ENCODE measurements at regions not wholly inside any gene's neighbourhood (a gene's known extent, or its start where the extent isn't known, plus 50 kb on each side); places are given as distances from the start of the nearest gene placed in this dataset.
"Not testable (repeated sequence)": the region's sequence is repeated elsewhere in the genome, so short reads cannot be mapped to it uniquely, and the experiment has no call there.

DNA sequence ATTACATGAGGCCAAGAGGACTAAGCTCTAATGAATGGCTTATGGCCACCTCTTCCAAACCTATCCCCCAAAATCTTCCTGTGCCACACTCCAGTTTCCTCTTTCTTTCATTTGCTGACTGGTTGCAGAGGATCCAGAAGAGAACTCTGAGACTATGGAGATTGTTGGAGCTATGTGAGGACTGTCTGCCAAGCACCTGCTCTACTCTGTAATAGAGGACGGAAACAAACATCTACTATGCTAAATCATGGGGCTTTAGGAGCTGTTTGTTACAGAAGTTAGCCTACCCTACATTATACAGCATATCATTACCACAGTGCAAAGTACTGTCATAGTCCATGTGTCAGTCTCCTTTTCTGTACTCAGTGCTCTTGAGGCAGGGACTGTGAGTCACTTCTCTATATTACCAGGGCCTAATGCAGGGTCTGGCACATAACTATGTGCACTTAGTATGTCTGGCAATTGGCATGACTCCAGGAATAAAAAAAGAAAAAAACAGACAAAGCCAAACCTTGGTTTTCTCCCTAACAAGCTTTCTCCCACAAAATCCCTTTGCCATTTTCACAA, 95.1 kb downstream of the RPAP3 start:
- no peak for DNase-seq

DNA sequence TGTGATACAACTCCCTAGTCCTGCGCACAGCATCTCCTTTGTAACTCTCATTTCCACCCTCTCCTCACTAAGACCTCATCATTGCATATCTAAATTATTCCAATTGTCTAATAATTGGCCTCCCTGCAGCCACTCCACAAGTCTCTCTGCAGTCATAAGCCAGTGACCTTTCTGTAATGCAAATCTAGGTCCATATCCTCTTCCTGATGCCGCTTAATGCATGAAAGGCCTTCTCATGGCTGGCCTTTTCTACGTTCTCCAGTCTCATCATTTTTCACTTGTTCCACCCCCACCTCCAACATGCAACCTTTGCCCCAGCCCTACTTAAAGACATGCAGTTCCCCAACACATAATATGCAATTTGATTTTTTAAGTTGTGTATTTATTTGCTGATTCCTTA, 96.0 kb downstream of the RPAP3 start:
- DNase-seq, result no peak

DNA sequence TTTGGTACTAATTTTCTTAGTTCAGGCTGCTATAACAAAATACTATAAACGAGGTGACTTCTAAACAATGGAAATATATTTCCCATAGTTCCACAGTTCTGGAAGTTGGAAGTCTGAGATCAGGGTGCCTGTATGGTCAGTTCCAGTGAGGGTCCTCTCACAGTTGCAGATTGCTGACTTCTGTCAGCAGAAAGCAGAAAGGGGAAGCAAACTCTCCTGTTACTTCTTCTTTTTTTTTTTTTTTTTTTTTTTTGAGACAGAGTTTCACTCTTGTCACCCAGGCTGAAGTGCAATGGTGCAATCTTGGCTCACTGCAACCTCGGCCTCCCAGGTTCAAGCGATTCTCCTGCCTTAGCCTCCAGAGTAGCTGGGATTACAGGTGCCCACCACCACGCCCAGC, 97.2 kb downstream of the RPAP3 start:
- not testable (repeated sequence) for DNase-seq

DNA sequence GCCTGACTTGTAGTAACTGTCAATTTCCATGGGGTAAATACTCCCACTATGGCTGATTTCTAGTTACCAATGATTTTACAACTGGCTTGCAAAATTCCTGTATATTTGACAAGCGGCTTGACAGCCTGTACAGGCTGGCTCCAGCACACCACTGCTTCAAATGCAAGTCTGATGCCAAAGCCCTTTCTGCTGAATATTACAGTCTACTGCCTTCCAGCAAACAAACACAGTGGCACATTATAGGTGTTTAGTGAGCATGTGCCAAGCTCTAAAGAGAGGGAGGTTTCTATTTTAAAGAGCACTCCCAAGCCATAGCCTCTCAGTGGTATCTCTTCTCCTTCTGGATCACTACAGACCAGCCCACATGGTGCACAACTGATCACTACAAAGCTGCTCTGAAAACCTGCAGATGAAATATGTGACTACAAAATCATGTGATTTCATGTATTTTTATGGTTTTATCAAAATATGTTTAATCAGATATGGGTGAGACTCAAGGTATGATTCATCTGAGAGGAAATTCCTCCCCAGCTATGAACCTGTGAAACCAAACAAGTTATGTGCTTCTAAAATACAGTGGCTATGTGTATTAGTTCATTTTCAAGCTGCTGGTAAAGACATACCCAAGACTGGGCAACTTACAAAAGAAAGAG, 101.5 kb downstream of the RPAP3 start:
- DNase-seq, result no peak

DNA sequence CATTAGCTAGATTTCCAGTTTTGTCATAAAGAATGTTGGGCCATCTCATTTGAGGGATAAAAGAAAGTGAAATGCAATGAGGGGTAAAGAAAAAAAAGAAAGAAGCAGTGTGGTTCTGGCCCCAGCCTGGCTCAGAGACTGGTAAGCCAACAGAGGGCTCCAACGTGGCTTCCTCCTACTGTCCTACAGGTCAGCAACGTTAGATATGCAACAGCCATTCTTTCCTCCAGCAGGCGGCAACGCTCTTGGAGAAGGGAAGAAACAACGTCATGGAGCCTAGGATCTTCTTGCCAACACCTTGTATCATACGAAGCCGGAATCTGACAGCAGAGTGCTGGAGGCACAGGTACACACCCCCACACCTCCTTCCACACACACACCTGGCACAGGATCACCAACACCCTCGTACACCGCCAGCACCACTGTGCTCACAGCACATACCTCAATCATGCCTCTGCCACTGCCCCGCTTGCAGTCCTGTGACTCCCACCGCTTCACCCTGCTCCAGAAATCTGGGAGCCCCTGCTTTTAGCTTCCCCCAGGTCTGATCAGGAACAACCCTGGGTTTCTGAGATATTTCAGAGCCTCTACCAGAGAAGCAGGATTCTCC, 102.8 kb downstream of the RPAP3 start:
- no peak for DNase-seq

DNA sequence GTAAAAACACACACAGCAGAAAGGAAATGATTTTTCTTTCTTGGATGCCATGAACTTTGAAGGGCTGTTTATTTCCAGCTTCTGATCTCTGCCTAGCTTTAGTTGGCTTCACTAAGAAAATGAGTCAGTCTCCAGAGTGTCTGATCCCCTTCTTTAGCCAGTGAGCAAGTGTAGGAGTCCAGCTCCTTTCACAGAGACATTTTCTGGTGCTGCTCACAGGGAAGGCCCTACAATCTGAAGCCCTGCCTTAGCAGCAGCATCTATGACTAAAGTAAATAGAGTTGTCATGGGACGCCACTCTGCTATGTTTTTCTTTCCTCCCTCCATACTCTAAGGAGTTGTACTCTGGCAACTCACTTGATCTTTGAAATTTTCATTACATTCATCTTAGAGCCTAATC, 103.5 kb downstream of the RPAP3 start:
- no peak for DNase-seq

DNA sequence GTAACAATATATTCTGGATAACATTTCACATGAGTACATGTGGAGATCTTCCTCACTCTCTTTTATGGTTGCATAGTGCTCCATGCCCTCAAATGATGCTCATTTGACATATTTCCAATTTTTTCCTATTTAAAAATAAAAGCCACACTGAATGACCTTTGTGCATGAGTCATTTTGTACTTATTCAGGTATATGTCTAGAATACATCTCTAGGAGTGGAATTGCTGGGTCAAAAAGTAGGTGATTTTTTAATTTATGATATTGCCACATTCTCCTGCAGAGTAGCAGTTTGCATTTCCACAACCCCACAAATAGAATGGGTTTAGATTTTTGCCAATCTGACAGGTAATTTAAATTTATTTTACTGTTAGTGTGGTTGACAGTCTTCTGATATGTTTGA, 104.8 kb downstream of the RPAP3 start:
- DNase-seq, result no peak

DNA sequence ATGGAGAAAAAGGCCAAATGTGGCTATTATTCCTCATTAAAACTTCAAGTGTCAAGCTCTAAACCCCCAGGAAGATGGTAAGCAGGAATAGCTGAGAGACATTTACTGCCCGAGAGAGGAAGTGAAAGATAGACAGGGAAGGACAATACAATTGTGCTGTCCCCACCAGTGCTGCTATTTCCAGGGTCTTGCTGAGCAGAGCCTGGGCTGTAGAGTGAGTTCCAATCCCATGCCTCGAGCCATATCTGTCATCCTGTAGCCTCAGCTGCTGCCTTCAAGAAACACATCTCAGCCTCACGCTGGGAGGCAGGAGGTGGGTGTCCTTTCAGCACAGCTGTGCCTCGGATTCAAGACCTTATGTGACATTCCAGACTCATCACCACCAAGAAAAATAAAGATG, 114.0 kb downstream of the RPAP3 start:
- DNase-seq, result no peak

DNA sequence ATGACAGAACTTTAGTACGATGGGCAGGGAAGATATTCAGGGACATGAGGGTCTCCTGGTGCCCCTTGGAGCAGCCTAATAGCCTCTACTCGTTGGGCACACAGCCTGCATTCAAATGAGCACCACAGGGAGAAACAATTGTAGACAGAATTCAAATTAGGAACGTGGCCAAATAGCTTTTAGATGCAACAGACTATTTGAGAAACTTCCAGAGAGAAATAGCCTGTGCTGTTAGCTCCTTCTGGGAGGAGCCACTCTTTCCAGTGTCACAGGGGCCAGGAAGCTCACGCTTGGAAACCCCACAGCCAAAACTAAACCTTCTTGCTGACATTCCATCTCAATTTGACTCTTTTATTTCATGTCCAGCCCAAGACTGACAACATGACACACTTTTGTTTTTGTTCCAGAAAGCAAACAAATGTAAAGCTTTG, 114.5 kb downstream of the RPAP3 start:
- DNase-seq, result no peak

DNA sequence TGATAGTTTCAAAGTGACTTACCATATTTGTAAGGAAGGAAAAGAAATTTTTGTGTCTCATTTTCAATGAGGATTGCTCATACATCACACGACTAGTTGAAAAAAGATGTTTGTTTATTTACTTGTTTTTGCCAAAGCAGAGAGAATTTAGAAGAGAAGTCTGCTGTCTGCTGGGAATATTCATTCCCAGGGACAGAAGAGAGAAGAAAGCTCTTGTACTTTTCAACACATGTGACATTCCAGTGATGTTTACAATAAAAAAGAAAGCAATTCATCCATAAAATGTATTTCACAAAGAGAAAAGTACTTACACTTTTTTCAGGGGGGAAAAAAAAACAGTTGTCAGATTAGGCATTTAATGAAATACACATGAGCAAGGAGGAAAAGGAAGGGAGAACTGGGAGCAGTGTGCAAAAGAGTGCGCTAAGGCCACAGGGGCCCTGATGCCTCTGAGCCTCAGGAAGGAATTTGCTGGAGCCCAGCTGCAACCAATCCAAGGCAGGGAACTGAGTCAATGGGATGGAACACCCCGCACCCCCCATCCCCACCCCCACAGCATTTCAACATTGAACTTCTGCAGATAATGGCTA, 115.0 kb downstream of the RPAP3 start:
- DNase-seq, result no peak

DNA sequence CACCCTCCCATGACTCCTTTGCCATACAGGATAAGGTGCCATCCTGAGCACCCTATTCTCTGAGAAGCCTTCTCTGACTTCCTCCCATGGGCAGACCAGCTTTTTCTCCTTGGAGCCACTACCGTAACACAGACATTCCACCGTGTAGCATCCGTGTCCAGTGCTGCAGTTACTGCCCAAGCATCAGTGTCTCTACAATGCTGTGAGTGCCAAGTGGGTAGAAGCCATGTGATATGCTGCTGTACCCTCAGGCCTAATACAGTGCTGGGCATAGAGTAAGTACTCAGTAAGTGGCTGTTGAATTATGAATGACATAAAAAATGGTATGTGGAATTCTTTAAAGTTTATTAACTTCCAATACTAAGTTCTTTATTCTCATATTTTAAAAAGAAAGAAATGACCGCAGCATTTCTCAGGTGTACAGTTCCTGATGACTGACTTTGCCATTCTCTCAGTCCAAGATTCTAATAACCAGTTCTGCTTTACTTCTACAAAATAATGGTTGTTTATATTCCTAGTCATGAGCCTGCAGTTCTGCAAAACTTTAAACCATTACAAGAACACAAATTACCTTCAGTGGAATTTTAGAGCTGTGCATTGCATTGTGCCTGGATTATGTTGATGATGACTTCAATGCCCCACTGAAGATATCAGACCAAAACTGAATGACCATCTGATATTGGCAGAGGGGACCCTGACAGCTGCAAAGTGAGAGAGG, 118.7 kb downstream of the RPAP3 start:
- no peak for DNase-seq

DNA sequence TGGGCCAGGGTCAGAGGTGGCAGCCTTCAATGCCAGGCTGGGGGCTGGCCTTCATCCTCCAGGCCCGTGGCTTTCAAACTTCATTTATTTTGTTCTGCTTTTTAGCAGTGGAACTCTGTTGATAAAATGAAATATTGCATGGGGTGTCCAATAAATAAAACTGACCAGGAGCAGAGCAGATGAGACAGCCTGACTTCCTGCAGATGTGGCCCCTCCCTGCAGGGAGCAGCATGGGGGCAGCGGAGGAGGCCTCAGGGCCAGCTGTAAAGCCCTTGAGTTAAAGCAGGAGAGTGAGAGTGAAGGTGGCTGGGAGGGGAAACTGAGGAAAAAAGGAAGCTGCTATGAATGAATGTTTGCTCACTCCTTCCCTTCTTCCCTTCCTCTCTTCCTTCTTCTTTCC, 120.3 kb downstream of the RPAP3 start:
- no peak for DNase-seq

DNA sequence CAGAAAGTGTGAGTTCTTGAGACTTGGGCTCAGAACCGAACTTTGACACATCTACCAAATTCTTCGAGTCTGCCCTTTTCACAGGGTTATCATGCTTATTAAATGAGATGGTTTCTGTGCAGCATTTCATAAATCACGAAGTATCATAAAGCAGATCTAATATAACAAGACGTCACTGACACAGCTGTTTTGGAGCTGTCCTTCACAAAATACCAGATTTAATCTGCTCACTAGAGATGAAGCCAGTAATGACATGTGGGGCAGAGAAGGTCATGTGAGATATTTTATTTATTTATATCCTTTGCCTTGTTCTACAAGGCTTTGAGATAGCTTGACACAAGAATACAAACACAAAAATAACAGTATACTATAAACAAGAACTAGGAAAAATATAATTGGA, 127.0 kb downstream of the RPAP3 start:
- DNase-seq, result no peak

DNA sequence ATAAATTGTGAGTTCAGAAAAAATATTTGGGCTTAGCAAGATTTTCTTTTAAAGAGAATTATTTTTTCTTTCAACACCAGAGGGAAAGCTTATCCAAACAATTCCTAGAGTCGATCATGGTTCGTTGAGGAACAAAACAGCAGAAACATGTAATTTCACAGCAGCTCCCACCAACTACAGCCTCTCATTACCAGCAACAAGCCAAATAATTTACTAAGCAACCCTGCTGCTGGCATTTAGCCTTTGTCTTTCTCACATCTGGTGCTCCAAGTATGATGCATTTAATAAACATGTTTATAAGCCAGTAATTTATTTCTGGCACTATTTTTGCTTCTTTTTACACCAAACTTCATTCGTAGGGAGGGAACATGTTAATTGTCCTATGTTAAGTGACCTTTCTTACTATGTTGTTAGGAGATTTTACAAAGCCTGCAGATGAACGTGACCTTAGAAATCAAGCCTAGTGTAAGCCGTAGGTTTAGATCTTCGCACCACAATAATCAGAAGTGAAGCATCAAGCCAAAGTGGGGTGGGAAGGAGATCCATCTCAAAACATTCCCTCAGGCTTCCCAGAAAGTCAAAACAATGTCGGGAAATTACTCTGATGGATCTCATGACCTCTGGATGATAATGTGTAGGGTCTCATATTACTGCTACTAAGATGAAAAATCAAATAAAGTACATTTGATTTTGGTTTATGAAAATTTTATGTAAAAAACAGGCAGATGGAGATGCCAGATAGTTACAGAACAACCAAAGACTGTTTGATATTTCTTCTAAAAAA, 128.4 kb downstream of the RPAP3 start:
- no peak for DNase-seq

DNA sequence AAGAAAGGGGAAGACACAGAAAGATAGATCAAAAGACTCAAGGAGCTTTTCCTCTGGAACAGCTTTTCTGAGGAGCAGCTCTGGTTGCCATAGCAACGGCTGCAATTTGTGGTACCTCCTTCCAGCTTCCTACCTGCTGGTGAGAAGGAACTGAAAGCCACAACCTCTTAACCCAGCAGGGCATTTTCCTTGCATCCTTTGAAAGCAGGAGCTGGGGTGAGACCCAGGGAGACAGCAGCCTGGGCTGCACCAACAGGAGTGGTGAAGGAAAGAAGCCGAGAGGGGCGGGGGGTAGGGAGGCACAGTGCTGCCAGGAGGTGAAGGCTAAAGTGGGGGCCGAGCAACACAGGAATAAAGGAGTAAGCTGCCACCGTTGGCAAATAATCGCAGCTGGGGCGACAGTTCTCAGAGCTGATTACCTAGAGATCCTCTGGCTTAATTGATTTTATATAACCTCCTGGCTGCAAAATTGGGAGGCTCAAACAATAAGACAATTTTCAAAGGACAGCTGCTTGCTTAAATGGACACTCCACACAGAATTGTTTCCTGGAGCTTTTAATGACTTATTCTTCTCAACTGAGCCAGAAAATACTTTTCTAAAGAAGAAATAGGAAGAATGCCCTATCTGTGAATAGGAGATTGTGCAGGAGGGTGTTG, 129.4 kb downstream of the RPAP3 start:
- DNase-seq, result no peak

DNA sequence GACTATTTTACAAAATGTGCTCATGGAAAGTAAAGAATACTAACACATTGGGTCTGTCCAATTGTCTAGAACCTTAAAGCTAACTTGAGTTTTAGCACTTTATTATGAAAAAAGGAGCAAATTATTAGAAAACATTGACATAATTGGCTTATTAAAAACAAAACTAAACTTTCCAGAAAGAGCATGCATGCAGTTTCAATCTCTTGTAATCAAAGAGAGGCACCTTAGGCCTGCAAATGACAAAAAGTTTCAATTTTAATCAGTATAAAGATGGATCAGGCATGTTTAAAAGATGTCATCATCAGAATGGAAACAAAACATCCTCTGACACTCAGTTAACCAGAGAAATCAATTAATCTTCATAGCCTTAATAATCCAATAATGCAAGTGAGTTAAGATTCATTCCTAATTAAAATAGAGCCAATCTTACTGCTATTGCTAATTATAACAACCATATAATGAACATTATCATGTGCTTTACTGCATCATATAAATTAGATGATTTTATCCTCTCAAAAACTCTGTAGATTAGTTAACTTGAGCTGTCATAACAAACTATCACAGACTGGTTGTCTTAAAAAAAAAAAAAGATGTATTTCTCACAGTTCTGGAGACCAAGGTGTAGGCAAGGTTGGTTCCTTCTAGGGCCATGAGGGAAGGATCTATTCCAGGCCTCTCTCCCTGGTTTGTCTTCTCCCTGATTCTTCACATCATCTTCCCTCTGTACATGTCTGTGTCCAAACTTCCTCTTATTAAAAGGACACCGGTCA, 131.4 kb downstream of the RPAP3 start:
- no peak for DNase-seq

DNA sequence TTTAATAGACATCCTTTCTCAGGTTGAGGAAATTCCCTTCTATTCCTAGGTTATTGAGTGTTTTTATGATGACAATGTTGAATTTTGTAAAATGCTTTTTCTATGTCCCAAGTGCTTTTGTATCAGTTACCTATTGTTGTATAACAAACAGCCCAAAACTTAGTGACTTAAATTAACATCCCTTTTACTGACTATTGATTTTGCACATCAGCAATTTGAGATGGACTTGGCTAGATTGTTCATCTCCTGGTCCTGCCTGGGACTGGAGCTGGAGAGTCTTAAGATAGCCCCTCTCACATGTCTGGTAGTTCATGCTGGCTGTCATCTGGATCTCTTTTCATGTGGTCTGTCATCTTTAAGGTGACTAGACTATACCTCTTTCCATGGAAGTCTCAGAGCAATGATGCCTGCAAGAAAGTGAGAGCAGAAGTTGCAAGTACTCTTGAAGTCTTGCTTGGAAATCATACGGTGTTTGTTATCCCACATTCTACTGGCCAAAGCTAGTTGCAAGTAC, 132.6 kb downstream of the RPAP3 start:
- no peak for DNase-seq

DNA sequence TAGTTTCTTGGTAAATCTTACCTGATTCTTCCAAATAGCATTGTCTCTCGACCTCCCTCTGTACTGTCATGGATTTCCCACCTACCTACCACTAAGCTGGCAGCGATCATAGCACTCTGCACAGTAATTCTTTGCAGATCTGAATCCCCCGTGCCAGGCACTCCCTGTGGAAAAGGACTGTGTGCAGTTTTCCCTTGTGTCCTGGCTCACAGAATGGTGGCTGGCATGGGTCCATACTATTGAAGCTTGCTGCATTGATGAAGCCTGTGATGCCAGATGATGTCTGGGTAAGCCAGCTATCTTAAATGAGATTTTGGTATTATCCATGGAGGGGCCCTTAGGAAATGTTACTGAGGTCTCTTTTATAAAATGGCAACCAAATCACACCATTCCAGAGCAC, 135.7 kb downstream of the RPAP3 start:
- no peak for DNase-seq

DNA sequence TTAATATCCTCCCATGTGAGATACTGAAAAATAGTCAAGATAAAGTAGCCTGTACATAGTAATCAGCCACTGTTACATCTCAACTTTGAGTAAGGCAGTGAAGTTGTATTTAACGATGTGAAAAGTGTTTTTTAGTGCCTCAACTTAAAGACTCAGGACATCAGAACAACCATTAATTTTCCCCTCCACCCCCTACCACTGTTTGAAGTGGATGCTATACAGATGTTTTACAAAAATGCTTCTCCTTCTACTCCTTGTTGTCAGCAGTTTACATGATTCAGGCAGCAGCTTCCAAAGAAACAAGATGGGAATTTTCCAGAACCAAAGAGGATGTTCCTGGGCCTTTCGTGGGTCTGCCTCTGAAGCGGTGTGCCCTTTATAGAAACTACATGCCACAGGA, 143.6 kb downstream of the RPAP3 start:
- no peak for DNase-seq

DNA sequence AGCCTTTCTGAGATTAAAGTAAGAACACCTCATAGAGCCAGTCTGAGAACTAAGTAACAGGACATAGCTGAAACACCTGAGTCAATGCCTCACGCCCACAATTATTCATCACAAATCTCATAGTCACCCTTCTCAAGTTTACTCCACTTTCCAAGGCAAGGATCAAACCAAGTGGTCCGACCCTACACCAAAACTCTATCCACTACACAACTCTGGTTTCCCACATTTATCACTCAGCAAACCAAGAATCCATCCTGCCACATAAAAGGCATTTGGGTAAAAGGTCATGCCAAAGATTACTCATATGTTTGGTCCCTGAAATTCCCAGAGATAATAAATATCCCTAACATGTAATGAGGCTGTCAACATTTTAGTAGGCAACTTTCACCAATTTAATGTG, 144.1 kb downstream of the RPAP3 start:
- DNase-seq, result no peak

DNA sequence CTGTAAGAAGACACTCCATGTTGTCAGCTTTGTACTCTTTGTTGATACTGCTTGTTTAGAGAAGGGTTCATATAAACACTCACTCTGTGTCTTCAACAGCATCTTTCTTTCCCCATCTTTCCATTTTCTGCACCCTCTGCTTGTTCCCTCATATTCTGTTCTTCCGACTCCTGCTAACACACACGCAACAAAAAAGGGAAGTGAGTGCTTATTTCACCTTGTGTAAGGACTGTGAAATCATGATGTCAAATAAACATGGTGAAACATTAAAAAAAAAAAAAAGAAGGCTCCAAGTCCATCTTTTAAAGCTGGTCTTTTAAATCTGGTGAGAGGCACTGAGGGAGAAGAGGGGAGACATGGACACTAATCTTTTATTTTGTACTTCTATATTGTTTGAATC, 145.4 kb downstream of the RPAP3 start:
- no peak for DNase-seq
